ENCODE measurements at regions not wholly inside any gene's neighbourhood (a gene's known extent, or its start where the extent isn't known, plus 50 kb on each side); places are given as distances from the start of the nearest gene placed in this dataset.
"Not testable (repeated sequence)": the region's sequence is repeated elsewhere in the genome, so short reads cannot be mapped to it uniquely, and the experiment has no call there.

DNA sequence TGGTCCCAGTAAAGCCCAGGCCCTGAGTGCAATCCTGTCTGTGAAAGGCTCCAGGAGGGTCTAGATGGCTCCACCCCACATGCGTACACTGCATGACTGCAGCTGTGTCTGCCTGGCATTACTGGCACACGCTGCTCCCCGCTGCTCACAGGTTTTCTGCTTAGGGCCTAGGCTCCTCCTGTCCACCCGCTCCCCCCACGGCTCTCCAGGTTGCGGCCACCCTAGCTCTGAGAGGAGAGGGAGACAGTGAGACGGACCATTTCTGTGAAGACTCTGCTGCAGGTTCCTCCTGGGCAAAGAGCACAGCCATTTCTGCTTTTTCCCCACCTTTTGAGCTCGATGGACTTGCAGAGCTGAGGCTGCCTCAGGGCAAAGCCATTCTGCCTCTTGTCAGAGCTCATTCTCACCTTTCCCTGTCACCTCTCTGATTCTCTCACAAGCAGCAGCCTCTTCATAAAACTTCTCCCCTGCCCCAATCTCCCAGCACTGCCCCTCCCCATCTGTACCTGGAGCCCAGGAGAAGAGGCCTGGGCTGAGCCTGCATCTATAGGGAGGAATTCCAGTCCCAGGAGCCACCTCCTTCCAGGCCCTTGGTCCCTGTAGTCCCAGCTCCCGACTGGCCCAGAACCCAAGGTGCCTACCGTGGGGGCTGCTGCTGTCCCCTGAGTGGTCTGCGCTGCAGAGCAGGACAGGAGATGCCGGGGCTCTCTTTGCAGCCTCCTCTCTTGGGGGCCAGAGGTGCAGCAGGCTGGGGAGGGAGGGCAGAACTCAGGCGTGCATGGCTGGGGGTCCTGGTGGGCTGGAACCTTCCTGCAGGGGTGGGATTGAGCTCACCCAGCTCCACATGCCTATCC lies 433.7 kb upstream of the B3GAT1 start:
- DNase-seq (ENCODE audit: low read depth, low spot score) = no peak

DNA sequence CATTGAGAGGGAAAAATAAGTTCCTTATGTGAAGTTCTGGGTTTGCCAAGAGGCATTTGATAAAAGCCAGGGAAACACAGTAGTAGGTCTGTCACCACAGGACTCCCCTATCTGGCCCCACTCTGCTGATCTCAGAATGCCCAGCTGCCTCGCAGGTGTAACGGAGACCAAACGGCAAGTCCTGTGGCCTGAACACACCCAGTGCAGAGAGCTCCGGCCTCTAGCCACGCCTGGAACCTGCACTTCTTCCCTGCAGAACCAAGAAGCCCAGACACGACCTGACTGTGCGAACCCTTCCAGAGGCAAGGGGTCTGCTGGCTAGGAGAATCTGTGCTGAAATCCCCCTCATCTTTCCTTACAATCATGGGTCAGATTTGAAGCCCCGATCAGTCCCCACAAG lies 432.8 kb upstream of the B3GAT1 start:
- DNase-seq (ENCODE audit: low read depth, low spot score) = no peak

DNA sequence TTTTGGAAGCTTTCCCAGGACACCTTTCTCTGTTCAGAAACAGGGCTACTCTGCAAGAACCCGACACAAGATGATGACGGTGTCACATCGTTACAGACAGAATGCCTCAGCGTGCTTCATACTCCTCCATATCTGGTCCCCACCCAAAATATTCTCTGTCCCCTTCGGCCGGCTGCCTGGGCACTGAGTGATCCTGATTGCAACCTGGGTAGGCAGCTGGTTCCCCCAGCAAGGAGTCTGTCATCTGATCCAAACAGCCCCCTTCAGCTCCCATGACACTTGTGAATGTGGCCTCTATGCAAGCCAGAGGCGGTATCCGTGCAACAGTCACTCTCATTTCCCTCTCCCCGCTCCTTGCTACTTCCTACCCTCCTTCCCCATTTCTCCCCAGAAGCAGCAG lies 431.7 kb upstream of the B3GAT1 start:
- no peak for DNase-seq (ENCODE audit: low read depth, low spot score)

DNA sequence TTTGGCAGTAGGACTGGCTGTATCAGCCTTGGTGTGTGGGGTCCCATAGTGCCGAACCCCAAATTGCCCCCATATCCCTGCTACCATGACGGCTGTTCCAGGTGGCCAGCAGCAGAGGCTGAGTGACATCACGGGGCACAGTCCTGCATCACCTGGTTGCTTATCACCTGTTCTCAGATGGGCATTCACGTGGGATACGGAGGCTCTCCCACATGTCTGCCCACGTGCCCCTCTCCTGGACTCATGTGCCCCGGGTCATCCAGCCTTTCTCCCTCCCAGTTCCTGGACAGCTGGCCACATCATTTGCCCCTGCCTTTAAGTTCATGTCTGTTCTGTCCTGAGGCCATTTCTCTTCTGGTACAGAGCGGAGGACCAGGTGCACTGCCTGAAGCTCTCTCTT lies 431.0 kb upstream of the B3GAT1 start:
- DNase-seq (ENCODE audit: low read depth, low spot score) = no peak

DNA sequence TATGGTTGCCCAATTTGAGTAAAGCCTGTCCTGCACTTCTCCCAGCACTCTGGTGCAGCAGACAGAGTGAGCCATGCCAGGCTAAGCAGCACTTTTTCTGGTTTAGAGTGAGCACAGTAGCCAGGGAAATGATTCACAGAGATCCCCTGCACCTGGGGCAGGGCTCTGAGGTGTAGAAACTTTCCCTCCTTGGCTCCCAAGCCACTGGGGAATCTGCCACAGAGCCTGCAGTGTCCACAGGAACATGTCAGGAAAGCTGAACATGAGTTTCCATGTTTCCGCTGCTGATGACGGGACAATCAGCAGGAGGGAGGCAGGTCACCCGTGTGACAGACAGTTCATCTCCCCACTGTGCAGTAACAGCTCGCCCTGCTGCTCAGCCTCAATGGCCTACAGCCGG lies 429.9 kb upstream of the B3GAT1 start:
- DNase-seq (ENCODE audit: low read depth, low spot score) = no peak

DNA sequence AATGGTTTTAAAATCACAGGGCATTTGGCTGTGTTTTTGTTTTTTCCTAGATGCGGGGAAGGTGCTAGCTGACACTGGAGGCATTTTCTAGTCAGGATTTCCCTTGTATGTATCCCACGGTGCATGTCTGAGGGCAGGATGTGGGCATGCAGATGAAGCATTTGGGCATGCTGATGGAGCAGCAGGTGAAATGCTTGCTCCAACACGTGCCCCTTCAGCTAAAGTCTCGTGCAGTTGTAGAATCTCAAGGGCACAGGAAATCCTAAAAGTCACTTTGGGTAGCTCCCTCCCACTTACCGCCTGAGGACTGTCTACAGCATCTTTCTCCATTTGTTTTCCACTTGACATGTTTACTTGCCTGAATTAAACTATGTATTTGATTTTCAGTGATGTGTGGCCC lies 429.4 kb upstream of the B3GAT1 start:
- no peak for DNase-seq (ENCODE audit: low read depth, low spot score)

- DNase-seq (ENCODE audit: low read depth, low spot score) = no peak
Observed at GRCh38 chr11:134840945-134841344, 428.9 kb upstream of the B3GAT1 start.

DNA sequence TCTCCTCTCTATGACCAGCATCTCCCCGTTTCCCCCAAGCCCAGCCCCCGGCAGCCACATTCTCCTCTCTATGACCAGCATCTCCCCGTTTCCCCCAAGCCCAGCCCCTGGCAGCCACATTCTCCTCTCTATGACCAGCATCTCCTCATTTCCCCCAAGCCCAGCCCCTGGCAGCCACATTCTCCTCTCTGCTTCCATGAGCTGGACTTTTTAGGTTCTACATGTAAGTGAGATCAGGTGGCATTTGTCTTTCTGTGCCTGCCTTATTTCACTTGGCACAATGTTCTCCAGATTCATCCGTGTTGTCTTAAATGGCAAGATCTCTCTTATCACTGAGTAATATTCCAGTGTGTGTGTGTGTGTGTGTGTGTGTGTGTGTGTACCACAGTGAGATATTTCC lies 428.1 kb upstream of the B3GAT1 start:
- not testable (repeated sequence) for DNase-seq (ENCODE audit: low read depth, low spot score)

DNA sequence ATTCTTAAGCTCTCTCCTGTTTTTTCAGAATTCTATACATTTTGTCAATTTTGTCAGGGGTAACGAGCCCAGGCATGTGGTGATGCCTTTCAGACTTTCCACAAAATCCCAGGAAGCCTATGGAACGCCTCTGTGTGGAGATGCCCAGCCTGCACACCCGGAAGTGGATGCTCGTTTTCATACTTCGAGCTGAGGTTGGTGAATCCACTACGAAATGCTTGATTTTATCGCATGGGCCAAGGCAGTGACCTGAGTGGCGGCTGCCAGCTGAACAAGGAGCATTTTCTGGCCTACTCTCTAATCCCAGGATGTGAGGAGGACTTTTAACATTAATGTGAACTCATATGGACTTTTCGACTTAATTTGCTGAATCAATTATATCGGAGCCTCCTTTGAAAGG lies 426.7 kb upstream of the B3GAT1 start:
- no peak for DNase-seq (ENCODE audit: low read depth, low spot score)

- no peak for DNase-seq (ENCODE audit: low read depth, low spot score)
Observed at GRCh38 chr11:134837887-134838232, 425.8 kb upstream of the B3GAT1 start.

DNA sequence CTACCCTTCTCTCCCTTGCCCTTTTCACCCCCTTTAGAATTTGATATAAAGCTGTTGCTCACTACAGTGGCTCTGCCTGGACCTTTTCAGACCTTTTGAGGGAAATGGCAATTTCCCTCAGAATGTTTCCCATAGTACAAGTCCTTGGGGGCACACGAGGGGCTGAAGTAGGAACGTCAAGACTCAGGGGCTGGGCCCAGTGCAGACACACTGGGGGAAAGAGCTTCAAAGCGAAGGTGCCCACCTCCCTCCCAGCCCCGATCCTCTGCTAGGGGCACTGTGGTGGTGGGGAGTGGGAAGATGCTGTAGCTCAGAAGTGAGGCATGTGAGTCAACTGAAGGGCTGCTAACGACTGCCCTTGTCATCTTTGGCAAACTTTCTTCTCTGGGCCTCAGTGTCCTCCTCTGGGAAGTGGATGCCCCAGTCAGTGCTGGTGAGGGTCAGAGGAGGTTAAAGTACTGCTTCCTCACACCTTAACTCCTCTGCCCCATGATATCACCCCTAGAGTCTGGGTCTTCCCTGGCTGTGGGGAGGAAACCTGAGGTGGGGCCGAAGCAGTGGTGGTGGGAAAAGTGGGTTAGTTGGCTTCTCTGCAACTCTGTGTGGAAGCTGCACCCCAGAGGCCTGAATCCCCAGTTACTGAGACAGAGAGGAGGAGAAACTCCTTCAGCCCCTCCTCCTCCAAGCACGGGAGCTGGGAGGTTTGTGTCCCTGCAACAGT lies 425.3 kb upstream of the B3GAT1 start:
- no peak for DNase-seq (ENCODE audit: low read depth, low spot score)

- DNase-seq (ENCODE audit: low read depth, low spot score) = no peak
Observed at GRCh38 chr11:134836561-134836960, 424.5 kb upstream of the B3GAT1 start.

DNA sequence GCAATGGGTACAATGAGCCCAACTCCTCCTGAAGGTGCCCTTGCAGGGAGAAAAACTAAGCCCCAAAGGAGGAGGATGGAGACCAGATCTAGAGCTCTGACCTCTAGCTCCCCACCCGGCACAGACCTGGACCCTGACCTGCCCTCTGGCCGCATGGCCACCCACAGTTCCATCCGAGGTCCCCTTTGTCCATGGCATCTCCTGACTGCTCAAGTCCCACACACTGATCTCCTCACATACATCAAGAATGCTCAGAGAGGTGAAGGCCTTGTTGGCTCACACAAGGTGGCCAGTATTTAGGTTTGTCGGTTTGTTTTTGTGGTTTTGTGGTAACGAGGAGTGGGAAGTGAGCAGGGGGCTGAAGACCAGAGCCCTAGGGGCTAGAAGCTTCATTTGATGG lies 423.5 kb upstream of the B3GAT1 start:
- DNase-seq (ENCODE audit: low read depth, low spot score) = no peak

GRCh38 chr11:134830312-134830711 lies 418.3 kb upstream of the B3GAT1 start:
- DNase-seq (ENCODE audit: low read depth, low spot score) = no peak

DNA sequence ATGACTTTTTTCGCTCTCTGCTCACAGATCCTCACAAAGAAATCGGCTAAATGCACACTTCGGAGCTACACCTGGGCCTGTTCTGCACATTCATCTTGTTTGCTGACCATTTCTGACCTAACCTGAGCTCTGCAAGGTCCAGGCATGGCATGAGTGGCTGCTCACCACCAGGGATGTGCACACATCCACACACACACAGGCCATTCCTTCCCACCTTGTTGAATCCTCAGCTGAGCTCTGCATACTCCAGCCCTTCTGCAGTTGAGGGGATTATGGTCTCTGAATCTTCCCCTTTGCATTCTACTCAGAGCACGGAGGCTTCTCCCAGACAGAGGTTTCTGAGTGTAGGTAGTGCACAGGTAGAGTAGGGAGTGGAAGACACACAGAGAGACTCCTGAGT lies 411.9 kb upstream of the B3GAT1 start:
- DNase-seq (ENCODE audit: low read depth, low spot score) = no peak

DNA sequence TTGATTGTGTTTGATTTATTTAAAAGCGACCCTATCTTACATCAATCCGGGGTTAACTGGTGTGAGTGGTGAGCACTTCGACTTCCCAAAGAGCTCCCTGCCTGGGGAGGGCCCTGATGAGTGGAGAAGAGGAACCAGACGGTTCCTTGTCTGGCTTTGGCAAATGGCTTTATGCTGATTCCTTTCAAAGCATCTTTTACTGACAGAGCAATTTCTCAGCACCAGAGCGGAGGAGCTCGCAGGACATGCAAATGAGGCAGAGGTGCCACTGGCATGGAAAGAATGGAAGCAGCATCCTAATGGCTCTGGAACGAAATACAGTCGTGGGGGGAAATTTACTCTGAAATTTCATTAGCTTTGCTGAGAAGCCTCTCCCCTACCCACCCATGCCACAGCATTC lies 410.9 kb upstream of the B3GAT1 start:
- no peak for DNase-seq (ENCODE audit: low read depth, low spot score)

GRCh38 chr11:134821422-134821821 lies 409.4 kb upstream of the B3GAT1 start:
- no peak for DNase-seq (ENCODE audit: low read depth, low spot score)

GRCh38 chr11:134819041-134819440 lies 407.0 kb upstream of the B3GAT1 start:
- no peak for DNase-seq (ENCODE audit: low read depth, low spot score)

- no peak for DNase-seq (ENCODE audit: low read depth, low spot score)
Observed at GRCh38 chr11:134818516-134818915, 406.5 kb upstream of the B3GAT1 start.

- DNase-seq (ENCODE audit: low read depth, low spot score) = no peak
Observed at GRCh38 chr11:134815404-134815803, 403.4 kb upstream of the B3GAT1 start.

- no peak for DNase-seq (ENCODE audit: low read depth, low spot score)
Observed at GRCh38 chr11:134807997-134808396, 396.0 kb upstream of the B3GAT1 start.

GRCh38 chr11:134802598-134802997 lies 390.6 kb upstream of the B3GAT1 start:
- DNase-seq (ENCODE audit: low read depth, low spot score) = no peak

DNA sequence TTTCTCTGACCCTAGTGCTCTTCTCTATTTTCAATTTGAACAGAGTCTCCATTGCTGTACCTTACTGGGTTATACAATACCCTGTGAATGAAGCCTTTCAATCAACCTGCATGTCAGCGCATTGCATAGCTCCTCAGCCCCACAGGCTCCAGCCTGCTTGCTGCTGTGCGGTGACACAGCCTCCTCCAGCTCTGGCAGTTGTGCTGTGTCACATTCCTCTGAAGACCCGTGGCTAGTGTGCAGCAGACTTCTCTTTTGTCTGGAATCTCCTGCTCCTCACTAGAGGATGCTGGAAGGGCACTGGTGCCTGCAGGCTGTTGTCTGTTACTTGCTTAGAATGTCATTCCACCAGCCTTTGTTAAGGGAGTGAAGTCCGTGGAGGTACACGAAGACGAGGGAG lies 390.1 kb upstream of the B3GAT1 start:
- no peak for DNase-seq (ENCODE audit: low read depth, low spot score)

Data from smooth muscle cell of the brain vasculature (primary cell).